ENCODE measurements at regions not wholly inside any gene's neighbourhood (a gene's known extent, or its start where the extent isn't known, plus 50 kb on each side); places are given as distances from the start of the nearest gene placed in this dataset.
"Not testable (repeated sequence)": the region's sequence is repeated elsewhere in the genome, so short reads cannot be mapped to it uniquely, and the experiment has no call there.

GRCh38 chr7:104275900-104276299, 52.5 kb upstream of the LHFPL3 start:
- Histone ChIP-seq H3K4me1 (no peaks in the 10 kb centered on the region), H2AFZ (replicated peaks) (no peak overlapping the region), H3K9ac (no peak overlapping the region), H3K4me3 (no peak overlapping the region), H3K27ac (no peak overlapping the region), H3K27me3 (no peaks in the 10 kb centered on the region), H3K79me2 (ENCODE audit: low read depth) (no peaks in the 10 kb centered on the region), H4K20me1 (ENCODE audit: low read depth) (no peaks in the 10 kb centered on the region), H3K36me3 (no peaks in the 10 kb centered on the region), H3F3A (ENCODE audit: low read depth) (no peaks in the 10 kb centered on the region), H3K9me3 (ENCODE audit: low read depth) (no peaks in the 10 kb centered on the region), H3K4me2 (no peak overlapping the region)
- Mint-ChIP-seq H3K4me1 (no peaks in the 10 kb centered on the region), H3K27me3 (ENCODE audit: insufficient read depth, low read depth) (peaks cover 2% of the 10 kb centered on the region), H3K27ac (no peak overlapping the region), H3K36me3 (no peaks in the 10 kb centered on the region), H3K9me3 (peaks cover 17% of the 10 kb centered on the region), H3K4me3 (no peak overlapping the region)
- TF ChIP-seq CTCF (IDR thresholded peaks at IDR 0.05) = no peak
- no peak for TF ChIP-seq EZH2 (IDR thresholded peaks at IDR 0.05)
- no peak for TF ChIP-seq EZH2phosphoT487 (IDR thresholded peaks at IDR 0.05)
- no peak for DNase-seq (ENCODE audit: low spot score)

- H3F3A ChIP-seq (ENCODE audit: low read depth); H3K4me3 Mint-ChIP-seq; H3K27ac ChIP-seq; H3K27me3 ChIP-seq; H3K36me3 ChIP-seq; H3K79me2 ChIP-seq (ENCODE audit: low read depth); H3K9me3 ChIP-seq (ENCODE audit: low read depth); H3K9ac ChIP-seq; H3K36me3 Mint-ChIP-seq; H3K4me1 Mint-ChIP-seq; H2AFZ ChIP-seq (replicated peaks); H3K4me3 ChIP-seq; DNase-seq (ENCODE audit: low spot score); H3K4me1 ChIP-seq; H3K27me3 Mint-ChIP-seq (ENCODE audit: insufficient read depth, low read depth); H3K4me2 ChIP-seq; H4K20me1 ChIP-seq (ENCODE audit: low read depth): not testable (repeated sequence)
- Mint-ChIP-seq H3K9me3 (peaks cover 17% of the 10 kb centered on the region), H3K27ac (peak overlapping the region; percentile 88)
These were observed 51.7 kb upstream of the LHFPL3 start for GRCh38 chr7:104276730-104277129.
